A549 (cell line): ENCODE measurements at regions not wholly inside any gene's neighbourhood (a gene's known extent, or its start where the extent isn't known, plus 50 kb on each side); places are given as distances from the start of the nearest gene placed in this dataset.

Experiments used
- ATAC-seq, 2 experiments: fragments of 200-7000 bp in 1 of 2; fragments of >200 bp in 1 of 2; cut with Nextera tagmentation in 1 of 2; cut with Tn5 transposase in 1 of 2; 3 replicates each; pipeline versions ENCODE4 v1.8.0 to v1.9.1; 2018 to 2020; ENCODE audit warnings: mild to moderate bottlenecking in 1 of 2, moderate library complexity in 1 of 2
- CTCF ChIA-PET: fragments of 300-600 bp; sonication (Branson Sonifier 250); formaldehyde crosslinking; extraction: SDS; loops from one replicate; lab custom pipeline; 2021; ENCODE audit warnings: antibody characterized with exemption, inconsistent platforms; lab: Yijun Ruan, JAX
- POLR2A ChIA-PET: fragments of 350-600 bp; formaldehyde crosslinking; extraction: SDS; loops from one replicate; lab custom pipeline; 2021; ENCODE audit warnings: antibody characterized with exemption, inconsistent platforms; lab: Yijun Ruan, JAX
- DNase-seq, 2 experiments: peaks; one replicate each; pipeline versions ENCODE4 v3.0.0 to v3.0.0-alpha.2; 2011 to 2016; ENCODE audit warnings: low read depth in 1 of 2, low spot score in 1 of 2
- FAIRE-seq: peaks from 2 replicates; lab custom pipeline; 2011; peaks lifted over from hg19 to GRCh38; lab: Jason Lieb, UNC
- H3K27ac ChIP-seq, 2 experiments: fragments of >200 bp; sonication (Bioruptor Twin); formaldehyde crosslinking; 3 replicates each; pipeline ENCODE4 v1.5.1; 2016 to 2017
- H3K4me1 ChIP-seq: fragments of >200 bp; sonication (Bioruptor Twin); formaldehyde crosslinking; 3 replicates; pipeline ENCODE4 v1.6.1; 2016
- H3K4me2 ChIP-seq: fragments of >200 bp; sonication (Bioruptor Twin); formaldehyde crosslinking; 3 replicates; pipeline ENCODE4 v1.6.1; 2016
- H3K4me3 ChIP-seq: fragments of >200 bp; sonication (Bioruptor Twin); formaldehyde crosslinking; 3 replicates; pipeline ENCODE4 v1.5.1; 2016
- H3K9me3 ChIP-seq: fragments of >200 bp; sonication (Bioruptor Twin); formaldehyde crosslinking; 3 replicates; pipeline ENCODE4 v1.6.1; 2016
- CBX8 ChIP-seq: fragments of 200-600 bp; sonication (generic); IDR thresholded peaks from 2 replicates; pipeline ENCODE4 v1.6.1; 2016
- CEBPB ChIP-seq, 2 experiments: fragments of >200 bp in 1 of 2; sonication (Bioruptor Twin) in 1 of 2; formaldehyde crosslinking in 1 of 2; IDR thresholded peaks; 2 replicates each; pipeline ENCODE4 v1.6.1; 2012 to 2016
- CHD4 ChIP-seq: fragments of 200-600 bp; sonication (generic); IDR thresholded peaks from 2 replicates; pipeline ENCODE4 v1.6.1; 2016; ENCODE audit warnings: antibody characterized with exemption, mild to moderate bottlenecking, borderline replicate concordance
- EP300 ChIP-seq, 2 experiments: fragments of >200 bp; sonication (Bioruptor Twin); formaldehyde crosslinking; IDR thresholded peaks; 2 replicates in 1 of 2; 3 replicates in 1 of 2; pipeline ENCODE4 v1.6.1; 2016 to 2017
- FOXS1 ChIP-seq: fragments of 250-450 bp; sonication (Bioruptor Pico); IDR thresholded peaks from 2 replicates; pipeline ENCODE4 v1.5.0; 2020; ENCODE audit warnings: mild to moderate bottlenecking, moderate library complexity
- GATA3 ChIP-seq: IDR thresholded peaks from 2 replicates; pipeline ENCODE4 v1.6.1; 2012; ENCODE audit warnings: borderline replicate concordance
- HOXA7 ChIP-seq: fragments of 250-450 bp; sonication (Bioruptor Pico); IDR thresholded peaks from 2 replicates; pipeline ENCODE4 v1.5.0; 2020; ENCODE audit warnings: mild to moderate bottlenecking, moderate library complexity
- JUN ChIP-seq, 2 experiments: fragments of >200 bp; sonication (Bioruptor Twin); formaldehyde crosslinking; IDR thresholded peaks; 2 replicates in 1 of 2; 3 replicates in 1 of 2; pipeline ENCODE4 v1.6.1; 2016 to 2017
- KDM1A ChIP-seq: fragments of 200-600 bp; sonication (generic); IDR thresholded peaks from 2 replicates; pipeline ENCODE4 v1.6.1; 2016; ENCODE audit warnings: low read depth, mild to moderate bottlenecking
- KDM5A ChIP-seq: fragments of 200-600 bp; sonication (generic); IDR thresholded peaks from 2 replicates; pipeline ENCODE4 v1.6.1; 2016; ENCODE audit warnings: antibody characterized with exemption, mild to moderate bottlenecking
- MAFK ChIP-seq: fragments of 450-650 bp; IDR thresholded peaks from 2 replicates; pipeline ENCODE4 v1.6.1; 2014; ENCODE audit not compliant: partially characterized antibody
- NFE2L2 ChIP-seq: fragments of 150-350 bp; conservative IDR thresholded peaks from 2 replicates; pipeline ENCODE4 v1.6.1; 2014; ENCODE audit warnings: low read length
- NPAS2 ChIP-seq: fragments of 250-450 bp; sonication (Bioruptor Pico); IDR thresholded peaks from 2 replicates; pipeline ENCODE4 v1.8.0; 2022; ENCODE audit warnings: mild to moderate bottlenecking, moderate library complexity, borderline replicate concordance
- POLR2A ChIP-seq: IDR thresholded peaks from 2 replicates; pipeline ENCODE4 v1.6.1; 2012; ENCODE audit warnings: mild to moderate bottlenecking, low read length
- POLR2AphosphoS2 ChIP-seq: conservative IDR thresholded peaks from 2 replicates; pipeline ENCODE4 v1.6.1; 2012; ENCODE audit warnings: low read length, improper control_type of control experiment, inconsistent platforms
- RAD21 ChIP-seq, 2 experiments: fragments of >200 bp in 1 of 2; sonication (Bioruptor Twin) in 1 of 2; formaldehyde crosslinking in 1 of 2; IDR thresholded peaks in 1 of 2; conservative IDR thresholded peaks in 1 of 2; 2 replicates in 1 of 2; 3 replicates in 1 of 2; pipeline ENCODE4 v1.6.1; 2012 to 2018; ENCODE audit warnings: inconsistent platforms in 1 of 2
- RNF2 ChIP-seq: fragments of 200-600 bp; sonication (generic); IDR thresholded peaks from 2 replicates; pipeline ENCODE4 v1.6.1; 2016; ENCODE audit warnings: low read depth, mild to moderate bottlenecking, antibody characterized with exemption, moderate library complexity, borderline replicate concordance
- SMC3 ChIP-seq: fragments of >200 bp; sonication (Bioruptor Twin); formaldehyde crosslinking; IDR thresholded peaks from 3 replicates; pipeline ENCODE4 v1.6.1; 2018; ENCODE audit warnings: inconsistent platforms
- SREBF2 ChIP-seq: fragments of 450-650 bp; IDR thresholded peaks from 2 replicates; pipeline ENCODE4 v1.6.1; 2014; ENCODE audit warnings: mild to moderate bottlenecking, moderate library complexity
- TFCP2L1 ChIP-seq: fragments of 250-450 bp; sonication (Bioruptor Pico); IDR thresholded peaks from 2 replicates; pipeline ENCODE4 v1.5.0; 2021; ENCODE audit warnings: mild to moderate bottlenecking
- ZNF302 ChIP-seq: fragments of 250-450 bp; sonication (Bioruptor Pico); IDR thresholded peaks from 2 replicates; pipeline ENCODE4 v1.9.0; 2021; ENCODE audit warnings: inconsistent platforms, mild to moderate bottlenecking, moderate library complexity
- WGBS: methylation state at CpG from one replicate; pipeline ENCODE4 v1.1.6; 2017; ENCODE audit errors: missing lambda C conversion rate; 5-methylcytosine and 5-hydroxymethylcytosine counted together
- TF ChIP-seq, protein P1 (sequence below): fragments of 250-450 bp; sonication (Bioruptor Pico); IDR thresholded peaks from 2 replicates; pipeline ENCODE4 v1.5.0; 2021; ENCODE audit warnings: mild to moderate bottlenecking, moderate library complexity, borderline replicate concordance
- TF ChIP-seq, protein P2 (sequence below): IDR thresholded peaks from 2 replicates; pipeline ENCODE4 v1.6.1; 2012
- TF ChIP-seq, protein P3 (sequence below): fragments of >200 bp; sonication (Bioruptor Twin); formaldehyde crosslinking; IDR thresholded peaks from 3 replicates; pipeline ENCODE4 v1.5.1; 2016
- TF ChIP-seq, protein P4 (sequence below): fragments of 150-350 bp; IDR thresholded peaks from 2 replicates; pipeline ENCODE4 v1.6.1; 2014; ENCODE audit warnings: low read depth, mild to moderate bottlenecking, low read length
- TF ChIP-seq, protein P5 (sequence below): fragments of 200-600 bp; sonication (generic); IDR thresholded peaks from 2 replicates; pipeline ENCODE4 v1.6.1; 2016; ENCODE audit warnings: antibody characterized with exemption, mild to moderate bottlenecking, moderate library complexity

DNA sequence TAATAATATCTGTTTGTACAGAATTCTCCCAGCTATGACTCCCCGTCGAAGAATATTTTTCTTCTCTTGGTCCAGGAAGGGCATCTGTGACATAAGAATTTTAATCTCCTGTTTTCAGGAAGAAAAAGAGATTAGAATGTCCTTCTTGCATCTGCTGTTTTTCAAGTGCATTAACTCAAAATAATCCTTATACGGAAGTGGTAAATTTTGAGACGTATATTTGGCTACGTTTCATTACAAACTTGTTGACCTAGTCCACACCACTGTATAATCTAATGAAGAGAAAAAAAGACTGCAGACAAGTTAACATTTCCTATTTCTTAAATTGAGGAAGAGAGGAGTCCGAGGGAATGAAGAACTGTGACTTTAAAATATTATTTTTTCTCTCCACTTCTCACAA, 959.9 kb downstream of the DIAPH3 start:
- no peak for TF ChIP-seq RAD21 (conservative IDR thresholded peaks at IDR 0.05 in 1 of 2, IDR thresholded peaks at IDR 0.05 in 1 of 2)
- TF ChIP-seq, protein P1, sequence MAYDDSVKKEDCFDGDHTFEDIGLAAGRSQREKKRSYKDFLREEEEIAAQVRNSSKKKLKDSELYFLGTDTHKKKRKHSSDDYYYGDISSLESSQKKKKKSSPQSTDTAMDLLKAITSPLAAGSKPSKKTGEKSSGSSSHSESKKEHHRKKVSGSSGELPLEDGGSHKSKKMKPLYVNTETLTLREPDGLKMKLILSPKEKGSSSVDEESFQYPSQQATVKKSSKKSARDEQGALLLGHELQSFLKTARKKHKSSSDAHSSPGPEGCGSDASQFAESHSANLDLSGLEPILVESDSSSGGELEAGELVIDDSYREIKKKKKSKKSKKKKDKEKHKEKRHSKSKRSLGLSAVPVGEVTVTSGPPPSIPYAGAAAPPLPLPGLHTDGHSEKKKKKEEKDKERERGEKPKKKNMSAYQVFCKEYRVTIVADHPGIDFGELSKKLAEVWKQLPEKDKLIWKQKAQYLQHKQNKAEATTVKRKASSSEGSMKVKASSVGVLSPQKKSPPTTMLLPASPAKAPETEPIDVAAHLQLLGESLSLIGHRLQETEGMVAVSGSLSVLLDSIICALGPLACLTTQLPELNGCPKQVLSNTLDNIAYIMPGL: no peak
- no peak for TF ChIP-seq EP300 (IDR thresholded peaks at IDR 0.05)
- TF ChIP-seq FOXS1 (CRISPR knock-in tag): no peak
- no peak for TF ChIP-seq SREBF2
- TF ChIP-seq KDM5A: no peak
- TF ChIP-seq RNF2: no peak
- TF ChIP-seq ZNF302 (CRISPR knock-in tag): no peak
- TF ChIP-seq, protein P2, sequence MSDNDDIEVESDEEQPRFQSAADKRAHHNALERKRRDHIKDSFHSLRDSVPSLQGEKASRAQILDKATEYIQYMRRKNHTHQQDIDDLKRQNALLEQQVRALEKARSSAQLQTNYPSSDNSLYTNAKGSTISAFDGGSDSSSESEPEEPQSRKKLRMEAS: no peak
- no peak for TF ChIP-seq MAFK
- TF ChIP-seq POLR2AphosphoS2: no peak
- no peak for TF ChIP-seq NPAS2 (CRISPR knock-in tag)
- no peak for TF ChIP-seq CBX8
- TF ChIP-seq HOXA7 (CRISPR knock-in tag): no peak
- H3K4me1 ChIP-seq: no peaks in the 10 kb centered on the region
- ChIA-PET POLR2A (no interaction called here), CTCF (no interaction called here)
- no peak for ATAC-seq
- FAIRE-seq: no peak
- no peak overlapping the region for H3K4me2 ChIP-seq
- H3K9me3 ChIP-seq: no peaks in the 10 kb centered on the region
- 24% methylated on average over 6 of the region's 6 CpGs for WGBS
- H3K27ac ChIP-seq: no peak overlapping the region
- DNase-seq: no peak
- no peak overlapping the region for H3K4me3 ChIP-seq

DNA sequence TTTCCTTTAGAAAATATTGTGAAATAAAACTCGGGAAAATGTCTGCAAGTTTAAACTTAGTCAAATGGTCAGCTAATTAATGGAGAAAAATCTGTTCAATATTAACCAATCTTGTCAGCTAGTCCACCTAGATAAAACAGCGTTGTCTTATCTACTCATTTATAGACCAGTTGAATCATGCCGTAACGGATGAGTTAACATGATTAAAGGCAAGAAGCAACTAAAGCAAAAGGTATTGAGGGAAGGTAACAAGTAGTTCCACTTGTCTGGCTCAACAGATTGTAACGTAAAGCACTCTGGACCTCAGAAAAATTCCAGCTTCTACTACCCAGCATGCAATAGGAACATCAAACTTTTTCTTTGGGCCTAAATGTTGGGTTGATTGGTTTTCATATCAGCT, 958.2 kb downstream of the DIAPH3 start:
- Histone ChIP-seq H3K4me1 (no peaks in the 10 kb centered on the region), H3K4me3 (no peak overlapping the region), H3K9me3 (no peaks in the 10 kb centered on the region), H3K27ac (no peak overlapping the region), H3K4me2 (no peak overlapping the region)
- 30% methylated on average over 5 of the region's 5 CpGs for WGBS
- DNase-seq (no peak), FAIRE-seq (no peak), ATAC-seq (no peak)
- no peak for TF ChIP-seq NFE2L2
- TF ChIP-seq MAFK: no peak
- TF ChIP-seq POLR2A: no peak
- ChIA-PET POLR2A (no interaction called here), CTCF (no interaction called here)

DNA sequence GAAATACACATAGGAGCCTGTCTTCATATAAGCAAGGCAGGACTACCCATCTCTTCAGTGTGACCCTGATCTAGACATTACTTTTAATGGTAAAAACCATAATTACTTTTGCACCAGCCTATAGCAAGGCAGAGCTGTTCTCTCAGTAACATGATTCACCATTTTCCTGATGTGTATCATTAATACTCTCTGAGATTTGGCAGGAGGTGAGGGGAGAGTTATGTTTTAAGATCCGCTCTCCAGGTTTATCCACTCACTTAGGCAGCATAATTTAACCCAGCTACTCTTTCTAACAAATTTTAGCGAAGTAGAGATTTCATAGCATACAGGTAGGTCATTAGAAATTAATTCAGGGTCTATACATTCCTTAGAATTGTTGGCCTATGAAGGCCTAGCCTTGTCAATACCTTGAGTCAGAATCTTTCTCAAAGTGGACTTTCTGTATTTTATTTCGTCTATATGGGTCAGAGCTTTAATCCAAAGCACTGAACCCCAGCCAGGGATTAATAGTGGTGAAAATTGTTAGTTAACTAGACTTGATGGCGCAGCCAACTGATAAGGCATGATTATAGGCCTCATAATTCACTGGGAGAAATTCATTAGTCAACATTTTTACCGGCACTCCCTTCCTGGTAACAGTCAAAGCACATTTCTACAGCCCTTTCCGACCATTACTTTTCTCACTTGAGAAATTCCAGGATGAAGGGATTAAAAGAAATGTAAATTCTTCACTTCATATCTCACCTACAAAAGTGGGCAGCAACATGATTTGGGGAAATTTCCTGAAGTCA, 955.1 kb downstream of the DIAPH3 start:
- ATAC-seq (no peak), DNase-seq (no peak), FAIRE-seq (no peak)
- H3K27ac ChIP-seq: no peak overlapping the region
- WGBS: 12% methylated on average over 6 of the region's 6 CpGs
- no peak overlapping the region for H3K4me3 ChIP-seq
- CTCF ChIA-PET: no interaction called here
- POLR2A ChIA-PET: no interaction called here
- H3K9me3 ChIP-seq: no peaks in the 10 kb centered on the region
- no peaks in the 10 kb centered on the region for H3K4me1 ChIP-seq
- no peak overlapping the region for H3K4me2 ChIP-seq
- TF ChIP-seq, protein P3, sequence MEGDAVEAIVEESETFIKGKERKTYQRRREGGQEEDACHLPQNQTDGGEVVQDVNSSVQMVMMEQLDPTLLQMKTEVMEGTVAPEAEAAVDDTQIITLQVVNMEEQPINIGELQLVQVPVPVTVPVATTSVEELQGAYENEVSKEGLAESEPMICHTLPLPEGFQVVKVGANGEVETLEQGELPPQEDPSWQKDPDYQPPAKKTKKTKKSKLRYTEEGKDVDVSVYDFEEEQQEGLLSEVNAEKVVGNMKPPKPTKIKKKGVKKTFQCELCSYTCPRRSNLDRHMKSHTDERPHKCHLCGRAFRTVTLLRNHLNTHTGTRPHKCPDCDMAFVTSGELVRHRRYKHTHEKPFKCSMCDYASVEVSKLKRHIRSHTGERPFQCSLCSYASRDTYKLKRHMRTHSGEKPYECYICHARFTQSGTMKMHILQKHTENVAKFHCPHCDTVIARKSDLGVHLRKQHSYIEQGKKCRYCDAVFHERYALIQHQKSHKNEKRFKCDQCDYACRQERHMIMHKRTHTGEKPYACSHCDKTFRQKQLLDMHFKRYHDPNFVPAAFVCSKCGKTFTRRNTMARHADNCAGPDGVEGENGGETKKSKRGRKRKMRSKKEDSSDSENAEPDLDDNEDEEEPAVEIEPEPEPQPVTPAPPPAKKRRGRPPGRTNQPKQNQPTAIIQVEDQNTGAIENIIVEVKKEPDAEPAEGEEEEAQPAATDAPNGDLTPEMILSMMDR: no peak
- no peak for TF ChIP-seq ZNF302 (CRISPR knock-in tag)
- no peak for TF ChIP-seq TFCP2L1 (CRISPR knock-in tag)
- no peak for TF ChIP-seq KDM1A
- no peak for TF ChIP-seq CEBPB (IDR thresholded peaks at IDR 0.05)
- no peak for TF ChIP-seq JUN (IDR thresholded peaks at IDR 0.05)
- no peak for TF ChIP-seq NFE2L2
- TF ChIP-seq SREBF2: no peak
- TF ChIP-seq, protein P4, sequence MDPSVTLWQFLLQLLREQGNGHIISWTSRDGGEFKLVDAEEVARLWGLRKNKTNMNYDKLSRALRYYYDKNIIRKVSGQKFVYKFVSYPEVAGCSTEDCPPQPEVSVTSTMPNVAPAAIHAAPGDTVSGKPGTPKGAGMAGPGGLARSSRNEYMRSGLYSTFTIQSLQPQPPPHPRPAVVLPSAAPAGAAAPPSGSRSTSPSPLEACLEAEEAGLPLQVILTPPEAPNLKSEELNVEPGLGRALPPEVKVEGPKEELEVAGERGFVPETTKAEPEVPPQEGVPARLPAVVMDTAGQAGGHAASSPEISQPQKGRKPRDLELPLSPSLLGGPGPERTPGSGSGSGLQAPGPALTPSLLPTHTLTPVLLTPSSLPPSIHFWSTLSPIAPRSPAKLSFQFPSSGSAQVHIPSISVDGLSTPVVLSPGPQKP: no peak
- TF ChIP-seq SMC3: no peak
- no peak for TF ChIP-seq GATA3
- no peak for TF ChIP-seq CHD4
- TF ChIP-seq, protein P5, sequence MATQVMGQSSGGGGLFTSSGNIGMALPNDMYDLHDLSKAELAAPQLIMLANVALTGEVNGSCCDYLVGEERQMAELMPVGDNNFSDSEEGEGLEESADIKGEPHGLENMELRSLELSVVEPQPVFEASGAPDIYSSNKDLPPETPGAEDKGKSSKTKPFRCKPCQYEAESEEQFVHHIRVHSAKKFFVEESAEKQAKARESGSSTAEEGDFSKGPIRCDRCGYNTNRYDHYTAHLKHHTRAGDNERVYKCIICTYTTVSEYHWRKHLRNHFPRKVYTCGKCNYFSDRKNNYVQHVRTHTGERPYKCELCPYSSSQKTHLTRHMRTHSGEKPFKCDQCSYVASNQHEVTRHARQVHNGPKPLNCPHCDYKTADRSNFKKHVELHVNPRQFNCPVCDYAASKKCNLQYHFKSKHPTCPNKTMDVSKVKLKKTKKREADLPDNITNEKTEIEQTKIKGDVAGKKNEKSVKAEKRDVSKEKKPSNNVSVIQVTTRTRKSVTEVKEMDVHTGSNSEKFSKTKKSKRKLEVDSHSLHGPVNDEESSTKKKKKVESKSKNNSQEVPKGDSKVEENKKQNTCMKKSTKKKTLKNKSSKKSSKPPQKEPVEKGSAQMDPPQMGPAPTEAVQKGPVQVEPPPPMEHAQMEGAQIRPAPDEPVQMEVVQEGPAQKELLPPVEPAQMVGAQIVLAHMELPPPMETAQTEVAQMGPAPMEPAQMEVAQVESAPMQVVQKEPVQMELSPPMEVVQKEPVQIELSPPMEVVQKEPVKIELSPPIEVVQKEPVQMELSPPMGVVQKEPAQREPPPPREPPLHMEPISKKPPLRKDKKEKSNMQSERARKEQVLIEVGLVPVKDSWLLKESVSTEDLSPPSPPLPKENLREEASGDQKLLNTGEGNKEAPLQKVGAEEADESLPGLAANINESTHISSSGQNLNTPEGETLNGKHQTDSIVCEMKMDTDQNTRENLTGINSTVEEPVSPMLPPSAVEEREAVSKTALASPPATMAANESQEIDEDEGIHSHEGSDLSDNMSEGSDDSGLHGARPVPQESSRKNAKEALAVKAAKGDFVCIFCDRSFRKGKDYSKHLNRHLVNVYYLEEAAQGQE: no peak
